Panc1 (cell line): ENCODE measurements at regions not wholly inside any gene's neighbourhood (a gene's known extent, or its start where the extent isn't known, plus 50 kb on each side); places are given as distances from the start of the nearest gene placed in this dataset.

Source experiments
- ATAC-seq: fragments of 200-7000 bp; cut with Tn5 transposase; 2 replicates; pipeline ENCODE4 v1.9.1; 2020; ENCODE audit warnings: mild to moderate bottlenecking, moderate library complexity
- BruUV-seq: library from RNA; stranded (reverse); fragments of 400-500 nt; replicated peaks from 2 replicates; lab custom pipeline; 2021; lab: Mats Ljungman, UMichigan
- CTCF ChIA-PET: fragments of 300-600 bp; sonication (Branson Sonifier 250); formaldehyde crosslinking; loops from one replicate; lab custom pipeline; 2022; ENCODE audit warnings: antibody characterized with exemption; lab: Charles Lee
- POLR2A ChIA-PET: fragments of 300-600 bp; sonication (Branson Sonifier 250); formaldehyde crosslinking; loops from one replicate; lab custom pipeline; 2022; ENCODE audit warnings: antibody characterized with exemption; lab: Charles Lee
- DNase-seq: peaks from one replicate; pipeline ENCODE4 v3.0.0-alpha.2; 2010; ENCODE audit warnings: low read depth, low spot score
- H3K27ac ChIP-seq: 2 replicates; pipeline ENCODE4 v1.5.1; 2011; ENCODE audit warnings: mild to moderate bottlenecking, low read length, inconsistent platforms
- H3K27me3 ChIP-seq: fragments of 200-500 bp; sonication (Bioruptor generic); 2 replicates; pipeline ENCODE4 v1.6.0; 2014; ENCODE audit warnings: low read length, inconsistent platforms; ENCODE audit not compliant: control insufficient read depth, insufficient read depth
- H3K36me3 ChIP-seq: fragments of 200-500 bp; sonication (Bioruptor generic); 2 replicates; pipeline ENCODE4 v1.5.1; 2014; ENCODE audit warnings: inconsistent platforms, mild to moderate bottlenecking, low read length, moderate library complexity; ENCODE audit not compliant: control insufficient read depth, insufficient read depth
- H3K4me1 ChIP-seq: 2 replicates; pipeline ENCODE4 v1.5.1; 2011; ENCODE audit warnings: inconsistent platforms, mild to moderate bottlenecking, low read length, moderate library complexity; ENCODE audit not compliant: control insufficient read depth, insufficient read depth
- H3K4me3 ChIP-seq, 2 experiments: 2 replicates each; pipeline ENCODE4 v1.5.1; 2011 to 2012; ENCODE audit warnings: low read depth in 2 of 2, low read length in 2 of 2, mild to moderate bottlenecking in 2 of 2, inconsistent platforms in 1 of 2, moderate library complexity in 1 of 2
- H3K9me3 ChIP-seq: fragments of 200-500 bp; sonication (Bioruptor generic); 2 replicates; pipeline ENCODE4 v1.5.1; 2014; ENCODE audit warnings: low read depth, mild to moderate bottlenecking, inconsistent platforms, low read length, moderate library complexity; ENCODE audit not compliant: control insufficient read depth, insufficient read depth
- POLR2AphosphoS5 ChIP-seq: IDR thresholded peaks from 2 replicates; pipeline ENCODE4 v1.6.1; 2012; ENCODE audit warnings: mild to moderate bottlenecking, low read depth, low read length, moderate library complexity
- SIN3A ChIP-seq: IDR thresholded peaks from 2 replicates; pipeline ENCODE4 v1.6.1; 2012; ENCODE audit warnings: low read depth, mild to moderate bottlenecking, low read length, moderate library complexity, borderline replicate concordance; ENCODE audit not compliant: insufficient read depth
- TCF7L2 ChIP-seq: IDR thresholded peaks from 2 replicates; pipeline ENCODE4 v1.6.1; 2011; ENCODE audit warnings: mild to moderate bottlenecking, low read depth, low read length, inconsistent platforms
- in situ Hi-C: cut with HindIII; loops from 2 replicates; pipeline ENCODE4 v1.10.0; 2016; ENCODE audit warnings: low sequenced_read_pairs, low pct_unique_long_range_greater_than_20kb
- intact Hi-C: fragments of 100-400 bp; cut with micrococcal nuclease; formaldehyde crosslinking; loops from one replicate; pipeline ENCODE4 v1.10.0; 2022; ENCODE audit not compliant: unreplicated experiment
- TF ChIP-seq, protein P1 (sequence below), 2 experiments: IDR thresholded peaks; 2 replicates each; pipeline ENCODE4 v1.6.1; 2011 to 2012; ENCODE audit warnings: low read depth in 2 of 2, control low read depth in 1 of 2, low read length in 1 of 2, mild to moderate bottlenecking in 1 of 2, moderate library complexity in 1 of 2; ENCODE audit not compliant: insufficient read depth in 1 of 2
- TF ChIP-seq, protein P2 (sequence below): fragments of 450-650 bp; IDR thresholded peaks from 2 replicates; pipeline ENCODE4 v1.5.1; 2017; ENCODE audit warnings: mild to moderate bottlenecking

DNA sequence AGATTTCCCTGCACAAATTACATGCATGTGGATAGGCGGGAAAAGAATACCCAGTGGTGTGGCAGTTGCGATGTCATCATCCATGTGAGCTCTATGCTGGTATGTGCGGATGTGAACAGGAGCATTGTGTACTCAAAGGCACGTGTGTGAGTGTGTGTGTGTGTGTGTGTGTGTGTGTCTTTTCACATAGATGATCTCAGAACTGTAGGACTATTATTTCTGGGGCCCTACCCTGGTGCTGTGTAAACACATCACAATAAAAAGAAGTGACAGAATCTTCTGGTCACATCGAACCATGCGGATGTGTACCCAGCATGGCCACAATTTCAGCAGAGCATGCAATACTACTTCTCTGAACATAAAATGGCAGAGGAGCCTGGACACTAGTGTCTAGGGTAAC is 624.8 kb downstream of the MID1IP1 start:
- ATAC-seq (no peak), DNase-seq (no peak)
- POLR2A ChIA-PET: no interaction called here
- H3K4me1 ChIP-seq: no peaks in the 10 kb centered on the region
- intact Hi-C loops (no loop called here), in situ Hi-C loops (no loop called here)
- H3K36me3 ChIP-seq: no peaks in the 10 kb centered on the region
- BruUV-seq: no TSS peak
- no peaks in the 10 kb centered on the region for H3K27me3 ChIP-seq
- TF ChIP-seq, protein P1, sequence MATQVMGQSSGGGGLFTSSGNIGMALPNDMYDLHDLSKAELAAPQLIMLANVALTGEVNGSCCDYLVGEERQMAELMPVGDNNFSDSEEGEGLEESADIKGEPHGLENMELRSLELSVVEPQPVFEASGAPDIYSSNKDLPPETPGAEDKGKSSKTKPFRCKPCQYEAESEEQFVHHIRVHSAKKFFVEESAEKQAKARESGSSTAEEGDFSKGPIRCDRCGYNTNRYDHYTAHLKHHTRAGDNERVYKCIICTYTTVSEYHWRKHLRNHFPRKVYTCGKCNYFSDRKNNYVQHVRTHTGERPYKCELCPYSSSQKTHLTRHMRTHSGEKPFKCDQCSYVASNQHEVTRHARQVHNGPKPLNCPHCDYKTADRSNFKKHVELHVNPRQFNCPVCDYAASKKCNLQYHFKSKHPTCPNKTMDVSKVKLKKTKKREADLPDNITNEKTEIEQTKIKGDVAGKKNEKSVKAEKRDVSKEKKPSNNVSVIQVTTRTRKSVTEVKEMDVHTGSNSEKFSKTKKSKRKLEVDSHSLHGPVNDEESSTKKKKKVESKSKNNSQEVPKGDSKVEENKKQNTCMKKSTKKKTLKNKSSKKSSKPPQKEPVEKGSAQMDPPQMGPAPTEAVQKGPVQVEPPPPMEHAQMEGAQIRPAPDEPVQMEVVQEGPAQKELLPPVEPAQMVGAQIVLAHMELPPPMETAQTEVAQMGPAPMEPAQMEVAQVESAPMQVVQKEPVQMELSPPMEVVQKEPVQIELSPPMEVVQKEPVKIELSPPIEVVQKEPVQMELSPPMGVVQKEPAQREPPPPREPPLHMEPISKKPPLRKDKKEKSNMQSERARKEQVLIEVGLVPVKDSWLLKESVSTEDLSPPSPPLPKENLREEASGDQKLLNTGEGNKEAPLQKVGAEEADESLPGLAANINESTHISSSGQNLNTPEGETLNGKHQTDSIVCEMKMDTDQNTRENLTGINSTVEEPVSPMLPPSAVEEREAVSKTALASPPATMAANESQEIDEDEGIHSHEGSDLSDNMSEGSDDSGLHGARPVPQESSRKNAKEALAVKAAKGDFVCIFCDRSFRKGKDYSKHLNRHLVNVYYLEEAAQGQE (IDR thresholded peaks at IDR 0.05; ENCODE audit: insufficient read depth in 1 of 2, low read depth in 2 of 2, low read length in 1 of 2): no peak
- no peak for TF ChIP-seq SIN3A
- no peak for TF ChIP-seq POLR2AphosphoS5
- TF ChIP-seq, protein P2, sequence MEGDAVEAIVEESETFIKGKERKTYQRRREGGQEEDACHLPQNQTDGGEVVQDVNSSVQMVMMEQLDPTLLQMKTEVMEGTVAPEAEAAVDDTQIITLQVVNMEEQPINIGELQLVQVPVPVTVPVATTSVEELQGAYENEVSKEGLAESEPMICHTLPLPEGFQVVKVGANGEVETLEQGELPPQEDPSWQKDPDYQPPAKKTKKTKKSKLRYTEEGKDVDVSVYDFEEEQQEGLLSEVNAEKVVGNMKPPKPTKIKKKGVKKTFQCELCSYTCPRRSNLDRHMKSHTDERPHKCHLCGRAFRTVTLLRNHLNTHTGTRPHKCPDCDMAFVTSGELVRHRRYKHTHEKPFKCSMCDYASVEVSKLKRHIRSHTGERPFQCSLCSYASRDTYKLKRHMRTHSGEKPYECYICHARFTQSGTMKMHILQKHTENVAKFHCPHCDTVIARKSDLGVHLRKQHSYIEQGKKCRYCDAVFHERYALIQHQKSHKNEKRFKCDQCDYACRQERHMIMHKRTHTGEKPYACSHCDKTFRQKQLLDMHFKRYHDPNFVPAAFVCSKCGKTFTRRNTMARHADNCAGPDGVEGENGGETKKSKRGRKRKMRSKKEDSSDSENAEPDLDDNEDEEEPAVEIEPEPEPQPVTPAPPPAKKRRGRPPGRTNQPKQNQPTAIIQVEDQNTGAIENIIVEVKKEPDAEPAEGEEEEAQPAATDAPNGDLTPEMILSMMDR: no peak
- no peak for TF ChIP-seq TCF7L2
- H3K9me3 ChIP-seq: no peaks in the 10 kb centered on the region
- CTCF ChIA-PET: no interaction called here
- H3K27ac ChIP-seq: no peak overlapping the region
- H3K4me3 ChIP-seq: no peak overlapping the region

DNA sequence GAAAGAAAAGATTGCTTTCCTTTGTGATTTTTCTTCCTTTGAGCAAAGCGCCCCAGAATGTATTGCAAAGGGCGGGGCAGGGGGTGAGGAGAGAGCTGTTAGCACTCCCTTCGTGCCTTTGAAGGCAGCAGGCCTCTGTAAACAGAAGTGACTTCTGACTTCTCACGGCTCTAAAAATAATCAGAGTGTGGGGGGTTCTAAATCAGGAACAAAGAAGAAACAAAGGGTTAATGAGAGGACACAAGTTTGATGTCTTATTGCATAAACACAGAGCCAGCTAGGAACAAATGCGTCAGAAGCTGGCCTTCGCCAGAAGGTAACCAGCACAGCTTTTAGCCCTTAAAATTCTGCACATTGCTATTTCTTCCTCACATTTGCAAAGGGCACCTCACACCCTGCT is 626.2 kb downstream of the MID1IP1 start:
- CTCF ChIA-PET: no interaction called here
- Histone ChIP-seq H3K27me3 (no peaks in the 10 kb centered on the region), H3K36me3 (no peaks in the 10 kb centered on the region), H3K4me3 (no peak overlapping the region), H3K9me3 (no peaks in the 10 kb centered on the region), H3K4me1 (no peaks in the 10 kb centered on the region), H3K27ac (no peak overlapping the region)
- intact Hi-C loops (no loop called here), in situ Hi-C loops (no loop called here)
- ATAC-seq: no peak
- DNase-seq: no peak
- no TSS peak for BruUV-seq
- TF ChIP-seq TCF7L2: no peak
- TF ChIP-seq, protein P1 (IDR thresholded peaks at IDR 0.05; ENCODE audit: insufficient read depth in 1 of 2, low read depth in 2 of 2, low read length in 1 of 2): no peak
- no peak for TF ChIP-seq POLR2AphosphoS5
- TF ChIP-seq SIN3A: no peak
- TF ChIP-seq, protein P2: no peak
- POLR2A ChIA-PET: no interaction called here
